ENCODE measurements at regions not wholly inside any gene's neighbourhood (a gene's known extent, or its start where the extent isn't known, plus 50 kb on each side); places are given as distances from the start of the nearest gene placed in this dataset.

- TF ChIP-seq CTCF (conservative IDR thresholded peaks at IDR 0.05; ENCODE audit: low read depth in 2 of 2) (no peak), REST (IDR thresholded peaks at IDR 0.05; ENCODE audit: unreplicated experiment) (no peak), EZH2phosphoT487 (IDR thresholded peaks at IDR 0.05; ENCODE audit: unreplicated experiment) (no peak), POLR2AphosphoS5 (IDR thresholded peaks at IDR 0.05; ENCODE audit: low read depth) (no peak), ETS1 (IDR thresholded peaks at IDR 0.05) (no peak), JUNB (IDR thresholded peaks at IDR 0.05; ENCODE audit: unreplicated experiment) (no peak), ZNF331 (CRISPR knock-in tag; IDR thresholded peaks at IDR 0.05; ENCODE audit: low read depth) (no peak), NANOG (IDR thresholded peaks at IDR 0.05; ENCODE audit: borderline replicate concordance) (no peak), EZH2 (IDR thresholded peaks at IDR 0.05; ENCODE audit: low read depth, unreplicated experiment) (no peak), CREB1 (CRISPR knock-in tag; IDR thresholded peaks at IDR 0.05; ENCODE audit: low read depth) (no peak)
Measured at GRCh38 chr16:52906281-52906680, 146.4 kb downstream of the CHD9NB start (continued).

GRCh38 chr16:52896478-52897164 is 156.1 kb downstream of the CHD9NB start:
- Histone ChIP-seq H4K20me1 (replicated peaks; ENCODE audit: insufficient read depth) (no peaks in the 10 kb centered on the region), H3K4me3 (no peak overlapping the region), H3K79me2 (replicated peaks; ENCODE audit: insufficient read depth) (no peaks in the 10 kb centered on the region), H3K4me1 (ENCODE audit: insufficient read depth) (no peaks in the 10 kb centered on the region), H3K4me2 (no peak overlapping the region), H2AFZ (no peak overlapping the region), H3K27me3 (ENCODE audit: insufficient read depth) (no peaks in the 10 kb centered on the region), H3F3A (replicated peaks; ENCODE audit: low read depth) (no peaks in the 10 kb centered on the region), H3K27ac (ENCODE audit: low read depth) (no peak overlapping the region), H3K9me2 (ENCODE audit: insufficient read depth) (no peaks in the 10 kb centered on the region), H3K36me3 (ENCODE audit: insufficient read depth) (no peaks in the 10 kb centered on the region)
- ATAC-seq: no peak
- H3K4me1 Mint-ChIP-seq: no peaks in the 10 kb centered on the region
- H3K27ac Mint-ChIP-seq: no peak overlapping the region
- no peaks in the 10 kb centered on the region; the same call in 2 of the 3 replicates for H3K36me3 Mint-ChIP-seq (ENCODE audit: low read depth)
- no peak for DNase-seq (ENCODE audit: low spot score)
- H3K27me3 Mint-ChIP-seq (ENCODE audit: insufficient read depth, low read depth, poor library complexity): no peaks in the 10 kb centered on the region
- H3K4me3 Mint-ChIP-seq: no peak overlapping the region
- H3K9me3 Mint-ChIP-seq: peaks cover 14% of the 10 kb centered on the region; the same call in 2 of the 3 replicates
- TF ChIP-seq REST (IDR thresholded peaks at IDR 0.05; ENCODE audit: unreplicated experiment) (no peak), EZH2 (IDR thresholded peaks at IDR 0.05; ENCODE audit: low read depth, unreplicated experiment) (no peak), EZH2phosphoT487 (IDR thresholded peaks at IDR 0.05; ENCODE audit: unreplicated experiment) (no peak), NANOG (IDR thresholded peaks at IDR 0.05; ENCODE audit: borderline replicate concordance) (no peak), CTCF (conservative IDR thresholded peaks at IDR 0.05; ENCODE audit: low read depth in 2 of 2) (no peak)

All from GM23338 (cell line).